HEK293 (cell line): ENCODE measurements at regions not wholly inside any gene's neighbourhood (a gene's known extent, or its start where the extent isn't known, plus 50 kb on each side); places are given as distances from the start of the nearest gene placed in this dataset.

Experiments
- CTCF ChIA-PET: fragments of 350-600 bp; formaldehyde crosslinking; extraction: SDS; loops from one replicate; lab custom pipeline; 2021; ENCODE audit warnings: antibody characterized with exemption; lab: Yijun Ruan, JAX
- POLR2A ChIA-PET: fragments of 300-600 bp; formaldehyde crosslinking; extraction: SDS; loops from one replicate; lab custom pipeline; 2020; ENCODE audit warnings: antibody characterized with exemption, inconsistent platforms; lab: Yijun Ruan, JAX
- H3K27ac ChIP-seq: fragments of 200-500 bp; sonication (Bioruptor generic); 2 replicates; pipeline ENCODE4 v1.5.1; 2014; ENCODE audit warnings: low read depth, low read length, control low read depth, inconsistent platforms; ENCODE audit errors: extremely low read depth
- H3K36me3 ChIP-seq, 2 experiments: fragments of 200-500 bp in 1 of 2; sonication (Bioruptor generic) in 1 of 2; 1 replicate in 1 of 2; 2 replicates in 1 of 2; pipeline ENCODE4 v1.5.1; 2014 to 2017; ENCODE audit warnings: inconsistent platforms in 2 of 2, low read length in 2 of 2; ENCODE audit not compliant: control insufficient read depth in 2 of 2, insufficient read depth in 1 of 2
- H3K4me1 ChIP-seq: fragments of 200-500 bp; sonication (Bioruptor generic); 2 replicates; pipeline ENCODE4 v1.5.1; 2014; ENCODE audit warnings: mild to moderate bottlenecking, low read length, inconsistent platforms; ENCODE audit not compliant: control insufficient read depth, insufficient read depth
- H3K4me3 ChIP-seq: 2 replicates; pipeline ENCODE4 v1.5.1; 2011; ENCODE audit warnings: low read depth, mild to moderate bottlenecking, control low read depth, low read length, moderate library complexity
- H3K9me3 ChIP-seq: fragments of 200-500 bp; sonication (Bioruptor generic); 2 replicates; pipeline ENCODE4 v1.5.1; 2014; ENCODE audit warnings: low read depth, low read length, inconsistent platforms; ENCODE audit not compliant: control insufficient read depth, insufficient read depth
- YY1 ChIP-seq: fragments of 450-650 bp; formaldehyde crosslinking; IDR thresholded peaks from 2 replicates; pipeline ENCODE4 v1.5.1; 2018; ENCODE audit warnings: missing biosample characterization, missing genetic modification characterization
- ZBTB17 ChIP-seq: fragments of 450-650 bp; formaldehyde crosslinking; IDR thresholded peaks from 2 replicates; pipeline ENCODE4 v1.5.1; 2016; ENCODE audit warnings: missing biosample characterization, missing genetic modification characterization
- ZBTB21 ChIP-seq: fragments of 450-650 bp; formaldehyde crosslinking; IDR thresholded peaks from 2 replicates; pipeline ENCODE4 v1.5.1; 2017; ENCODE audit warnings: missing biosample characterization, missing genetic modification characterization
- ZBTB48 ChIP-seq: fragments of 450-650 bp; formaldehyde crosslinking; IDR thresholded peaks from 2 replicates; pipeline ENCODE4 v1.5.1; 2016; ENCODE audit warnings: missing biosample characterization, missing genetic modification characterization
- ZFP3 ChIP-seq: fragments of 450-650 bp; formaldehyde crosslinking; IDR thresholded peaks from 2 replicates; pipeline ENCODE4 v1.5.1; 2016; ENCODE audit warnings: low read depth, missing biosample characterization, missing genetic modification characterization
- ZNF140 ChIP-seq: fragments of 450-650 bp; formaldehyde crosslinking; IDR thresholded peaks from 2 replicates; pipeline ENCODE4 v1.5.1; 2016; ENCODE audit warnings: missing biosample characterization, missing genetic modification characterization
- ZNF350 ChIP-seq: fragments of 450-650 bp; formaldehyde crosslinking; IDR thresholded peaks from 2 replicates; pipeline ENCODE4 v1.5.0; 2017; ENCODE audit warnings: missing biosample characterization, mild to moderate bottlenecking, missing genetic modification characterization
- ZNF391 ChIP-seq: fragments of 450-650 bp; formaldehyde crosslinking; IDR thresholded peaks from 2 replicates; pipeline ENCODE4 v1.5.1; 2016; ENCODE audit warnings: low read depth, missing biosample characterization, missing genetic modification characterization, borderline replicate concordance
- ZNF394 ChIP-seq: fragments of 450-650 bp; formaldehyde crosslinking; IDR thresholded peaks from 2 replicates; pipeline ENCODE4 v1.5.1; 2016; ENCODE audit warnings: missing biosample characterization, missing genetic modification characterization, mild to moderate bottlenecking, moderate library complexity, borderline replicate concordance
- ZNF416 ChIP-seq: fragments of 450-650 bp; formaldehyde crosslinking; IDR thresholded peaks from 2 replicates; pipeline ENCODE4 v1.5.1; 2016; ENCODE audit warnings: missing biosample characterization, missing genetic modification characterization
- ZNF426 ChIP-seq: fragments of 450-650 bp; formaldehyde crosslinking; IDR thresholded peaks from 2 replicates; pipeline ENCODE4 v1.5.1; 2017; ENCODE audit warnings: missing biosample characterization, missing genetic modification characterization, mild to moderate bottlenecking, inconsistent platforms, moderate library complexity
- ZNF544 ChIP-seq: fragments of 450-650 bp; formaldehyde crosslinking; IDR thresholded peaks from 2 replicates; pipeline ENCODE4 v1.5.0; 2017; ENCODE audit warnings: missing biosample characterization, missing genetic modification characterization
- ZNF629 ChIP-seq: fragments of 450-650 bp; formaldehyde crosslinking; IDR thresholded peaks from 2 replicates; pipeline ENCODE4 v1.5.1; 2017; ENCODE audit warnings: missing biosample characterization, missing genetic modification characterization
- ZNF658 ChIP-seq: fragments of 450-650 bp; formaldehyde crosslinking; IDR thresholded peaks from 2 replicates; pipeline ENCODE4; 2016; ENCODE audit warnings: missing biosample characterization, missing genetic modification characterization
- ZNF776 ChIP-seq: fragments of 450-650 bp; formaldehyde crosslinking; IDR thresholded peaks from 2 replicates; pipeline ENCODE4 v1.5.0; 2017; ENCODE audit warnings: missing biosample characterization, missing genetic modification characterization, borderline replicate concordance
- TF ChIP-seq, protein P1 (sequence below): sonication (generic); formaldehyde crosslinking; IDR thresholded peaks from 2 replicates; pipeline ENCODE4 v1.8.1; 2022; ENCODE audit warnings: mild to moderate bottlenecking, moderate library complexity, missing genetic modification reagents
- TF ChIP-seq, protein P2 (sequence below): fragments of 450-650 bp; formaldehyde crosslinking; IDR thresholded peaks from 2 replicates; pipeline ENCODE4 v1.5.1; 2016; ENCODE audit warnings: missing biosample characterization, missing genetic modification characterization
- TF ChIP-seq, protein P3 (sequence below): fragments of 450-650 bp; formaldehyde crosslinking; IDR thresholded peaks from 2 replicates; pipeline ENCODE4 v1.5.1; 2016; ENCODE audit warnings: missing biosample characterization, missing genetic modification characterization

DNA sequence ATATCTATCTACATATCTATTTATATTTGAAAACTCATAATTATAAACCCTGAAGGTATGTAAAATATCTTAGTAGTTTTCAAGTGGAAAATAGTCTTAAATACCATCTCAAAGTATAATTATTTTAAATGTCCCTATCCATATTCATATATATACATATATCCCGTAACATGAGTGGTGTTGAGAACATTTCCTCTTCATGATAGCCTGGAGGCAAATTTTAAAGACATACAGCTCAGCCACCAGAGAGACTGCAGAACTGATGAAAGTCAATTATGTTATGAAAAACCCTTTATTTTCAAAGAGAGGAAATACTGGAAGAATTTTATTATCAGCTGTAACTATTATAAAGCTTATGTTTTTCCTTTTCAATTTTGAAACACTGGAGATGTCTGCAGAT lies 1806.7 kb upstream of the PCDH7 start:
- Histone ChIP-seq H3K4me3 (no peak overlapping the region), H3K4me1 (no peaks in the 10 kb centered on the region), H3K27ac (no peak overlapping the region), H3K36me3 (no peaks in the 10 kb centered on the region), H3K9me3 (no peaks in the 10 kb centered on the region)
- TF ChIP-seq ZNF658 (tag by site-specific recombination): no peak
- ChIA-PET POLR2A (no interaction called here), CTCF (no interaction called here)

DNA sequence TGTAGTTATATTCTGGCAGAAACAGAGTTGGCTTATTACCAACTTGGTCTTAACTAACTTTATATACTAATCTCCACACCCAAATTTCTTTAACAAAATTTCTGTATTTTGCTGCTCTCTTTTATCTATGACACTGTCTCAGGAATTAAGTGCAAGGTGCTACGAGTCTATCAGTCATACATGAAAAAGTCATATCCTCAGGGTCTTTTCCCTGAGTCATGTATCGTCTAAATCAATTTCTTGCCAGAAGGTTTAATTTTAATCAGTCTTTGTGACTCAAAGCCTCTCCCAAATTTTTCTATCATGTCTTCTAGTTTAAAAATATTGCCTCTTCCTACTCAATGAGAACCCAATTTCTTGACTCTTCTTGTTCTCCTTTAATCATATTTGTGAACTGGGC lies 1803.6 kb upstream of the PCDH7 start:
- Histone ChIP-seq H3K9me3 (no peaks in the 10 kb centered on the region), H3K4me1 (no peaks in the 10 kb centered on the region), H3K4me3 (no peak overlapping the region), H3K36me3 (no peaks in the 10 kb centered on the region), H3K27ac (no peak overlapping the region)
- ChIA-PET POLR2A (no interaction called here), CTCF (no interaction called here)
- TF ChIP-seq ZNF416 (tag by site-specific recombination) (no peak), ZNF629 (tag by site-specific recombination) (no peak), ZNF394 (tag by site-specific recombination) (no peak), ZNF350 (tag by site-specific recombination) (no peak), ZNF140 (tag by site-specific recombination) (no peak)
- TF ChIP-seq, protein P1, sequence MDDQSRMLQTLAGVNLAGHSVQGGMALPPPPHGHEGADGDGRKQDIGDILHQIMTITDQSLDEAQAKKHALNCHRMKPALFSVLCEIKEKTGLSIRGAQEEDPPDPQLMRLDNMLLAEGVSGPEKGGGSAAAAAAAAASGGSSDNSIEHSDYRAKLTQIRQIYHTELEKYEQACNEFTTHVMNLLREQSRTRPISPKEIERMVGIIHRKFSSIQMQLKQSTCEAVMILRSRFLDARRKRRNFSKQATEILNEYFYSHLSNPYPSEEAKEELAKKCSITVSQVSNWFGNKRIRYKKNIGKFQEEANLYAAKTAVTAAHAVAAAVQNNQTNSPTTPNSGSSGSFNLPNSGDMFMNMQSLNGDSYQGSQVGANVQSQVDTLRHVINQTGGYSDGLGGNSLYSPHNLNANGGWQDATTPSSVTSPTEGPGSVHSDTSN (CRISPR knock-in tag): no peak

DNA sequence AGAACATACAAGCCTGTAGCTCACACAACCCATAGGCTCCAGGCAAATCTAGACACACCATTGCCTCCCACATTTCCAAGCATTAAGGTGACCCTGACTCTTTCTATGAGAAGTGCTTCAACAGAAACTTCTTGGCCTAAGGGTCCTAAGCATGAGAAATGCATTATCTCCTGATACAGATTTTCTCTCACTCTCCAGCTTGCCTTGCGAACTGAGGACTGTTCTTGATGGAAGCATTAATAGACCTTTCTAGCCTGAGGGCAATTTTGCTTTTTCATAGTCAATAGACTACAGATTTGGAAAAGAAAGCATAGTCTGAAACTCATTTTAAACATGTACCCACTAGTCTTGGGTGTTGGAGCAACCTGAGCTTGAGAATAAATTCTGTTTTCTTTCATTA lies 1801.3 kb upstream of the PCDH7 start:
- Histone ChIP-seq H3K4me1 (no peaks in the 10 kb centered on the region), H3K4me3 (no peak overlapping the region), H3K36me3 (no peaks in the 10 kb centered on the region), H3K9me3 (no peaks in the 10 kb centered on the region), H3K27ac (no peak overlapping the region)
- POLR2A ChIA-PET: no interaction called here
- TF ChIP-seq ZBTB21 (tag by site-specific recombination) (no peak), ZNF544 (tag by site-specific recombination) (no peak), ZBTB17 (tag by site-specific recombination) (no peak), ZBTB48 (no peak), ZFP3 (tag by site-specific recombination) (no peak), ZNF391 (tag by site-specific recombination) (no peak), ZNF776 (tag by site-specific recombination) (no peak), YY1 (tag by site-specific recombination) (no peak), ZNF426 (tag by site-specific recombination) (no peak)
- TF ChIP-seq, protein P2, sequence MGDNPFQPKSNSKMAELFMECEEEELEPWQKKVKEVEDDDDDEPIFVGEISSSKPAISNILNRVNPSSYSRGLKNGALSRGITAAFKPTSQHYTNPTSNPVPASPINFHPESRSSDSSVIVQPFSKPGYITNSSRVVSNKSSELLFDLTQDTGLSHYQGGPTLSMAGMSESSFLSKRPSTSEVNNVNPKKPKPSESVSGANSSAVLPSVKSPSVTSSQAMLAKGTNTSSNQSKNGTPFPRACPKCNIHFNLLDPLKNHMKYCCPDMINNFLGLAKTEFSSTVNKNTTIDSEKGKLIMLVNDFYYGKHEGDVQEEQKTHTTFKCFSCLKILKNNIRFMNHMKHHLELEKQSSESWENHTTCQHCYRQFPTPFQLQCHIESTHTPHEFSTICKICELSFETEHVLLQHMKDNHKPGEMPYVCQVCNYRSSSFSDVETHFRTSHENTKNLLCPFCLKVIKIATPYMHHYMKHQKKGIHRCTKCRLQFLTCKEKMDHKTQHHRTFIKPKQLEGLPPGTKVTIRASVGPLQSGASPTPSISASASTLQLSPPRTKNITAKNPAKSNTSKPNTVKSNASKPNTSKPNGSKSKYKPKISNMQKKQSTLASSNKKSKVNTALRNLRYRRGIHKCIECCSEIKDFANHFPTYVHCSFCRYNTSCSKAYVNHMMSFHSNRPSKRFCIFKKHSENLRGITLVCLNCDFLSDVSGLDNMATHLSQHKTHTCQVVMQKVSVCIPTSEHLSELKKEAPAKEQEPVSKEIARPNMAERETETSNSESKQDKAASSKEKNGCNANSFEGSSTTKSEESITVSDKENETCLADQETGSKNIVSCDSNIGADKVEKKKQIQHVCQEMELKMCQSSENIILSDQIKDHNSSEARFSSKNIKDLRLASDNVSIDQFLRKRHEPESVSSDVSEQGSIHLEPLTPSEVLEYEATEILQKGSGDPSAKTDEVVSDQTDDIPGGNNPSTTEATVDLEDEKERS: no peak
- TF ChIP-seq, protein P3, sequence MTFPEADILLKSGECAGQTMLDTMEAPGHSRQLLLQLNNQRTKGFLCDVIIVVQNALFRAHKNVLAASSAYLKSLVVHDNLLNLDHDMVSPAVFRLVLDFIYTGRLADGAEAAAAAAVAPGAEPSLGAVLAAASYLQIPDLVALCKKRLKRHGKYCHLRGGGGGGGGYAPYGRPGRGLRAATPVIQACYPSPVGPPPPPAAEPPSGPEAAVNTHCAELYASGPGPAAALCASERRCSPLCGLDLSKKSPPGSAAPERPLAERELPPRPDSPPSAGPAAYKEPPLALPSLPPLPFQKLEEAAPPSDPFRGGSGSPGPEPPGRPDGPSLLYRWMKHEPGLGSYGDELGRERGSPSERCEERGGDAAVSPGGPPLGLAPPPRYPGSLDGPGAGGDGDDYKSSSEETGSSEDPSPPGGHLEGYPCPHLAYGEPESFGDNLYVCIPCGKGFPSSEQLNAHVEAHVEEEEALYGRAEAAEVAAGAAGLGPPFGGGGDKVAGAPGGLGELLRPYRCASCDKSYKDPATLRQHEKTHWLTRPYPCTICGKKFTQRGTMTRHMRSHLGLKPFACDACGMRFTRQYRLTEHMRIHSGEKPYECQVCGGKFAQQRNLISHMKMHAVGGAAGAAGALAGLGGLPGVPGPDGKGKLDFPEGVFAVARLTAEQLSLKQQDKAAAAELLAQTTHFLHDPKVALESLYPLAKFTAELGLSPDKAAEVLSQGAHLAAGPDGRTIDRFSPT (tag by site-specific recombination): no peak
- CTCF ChIA-PET: no interaction called here
